ENCODE measurements at regions not wholly inside any gene's neighbourhood (a gene's known extent, or its start where the extent isn't known, plus 50 kb on each side); places are given as distances from the start of the nearest gene placed in this dataset.

DNA sequence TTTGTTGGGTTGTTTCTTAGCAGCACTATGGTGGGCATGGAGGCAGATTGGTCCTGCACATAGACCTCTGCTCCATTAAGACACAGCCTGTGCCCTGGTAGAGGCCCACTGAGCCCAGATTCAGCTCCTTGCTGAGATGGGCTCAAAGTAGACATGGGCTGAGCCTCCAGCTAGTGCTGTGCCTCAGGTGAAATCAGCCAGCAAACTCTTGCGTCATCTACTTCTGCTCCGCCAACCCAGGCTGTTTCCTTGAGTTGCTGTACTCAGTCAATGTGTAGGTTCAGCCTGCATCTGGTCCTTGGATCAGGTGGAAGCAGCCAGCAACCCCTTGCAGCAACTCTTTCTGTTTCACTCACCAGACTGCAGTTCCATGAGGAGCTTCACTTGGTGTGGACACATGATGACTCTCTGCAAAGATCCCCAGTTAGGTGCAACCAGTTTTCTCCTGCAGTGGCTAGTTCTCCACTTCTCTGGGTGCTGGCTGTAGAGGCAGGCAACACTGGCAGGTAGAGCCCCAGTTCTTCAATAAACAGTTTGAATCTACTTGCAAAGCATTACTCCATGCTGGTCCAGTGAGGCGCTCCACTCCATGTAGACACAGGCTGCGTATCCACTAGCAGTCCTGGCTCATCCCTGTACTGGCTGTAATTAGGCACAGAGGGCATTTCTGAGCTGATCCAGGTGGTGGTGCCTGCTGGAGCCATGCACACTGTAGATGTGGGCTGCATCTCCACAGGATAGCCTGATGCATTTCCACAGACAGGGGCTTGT lies 199.0 kb upstream of the MAMLD1 start:
- no peaks in the 10 kb centered on the region for H3K4me1 ChIP-seq (ENCODE audit: control insufficient read depth in 4 of 4, insufficient read depth in 4 of 4, low read length in 3 of 4)
- 95% methylated on average over 4 of the region's 4 CpGs for WGBS
- H3K4me3 ChIP-seq (ENCODE audit: low read depth in 1 of 3, low read length in 3 of 3), result no peak overlapping the region
- H3K27me3 ChIP-seq (ENCODE audit: control insufficient read depth in 4 of 4, insufficient read depth in 4 of 4, low read length in 3 of 4), result peaks cover 0 to 2% (median 0%) of the 10 kb centered on the region in 4 donors
- no peaks in the 10 kb centered on the region for H3K9me3 ChIP-seq (ENCODE audit: control insufficient read depth in 4 of 4, low read length in 3 of 4)
- H3K27ac ChIP-seq (ENCODE audit: low read depth in 1 of 2, low read length in 2 of 2), result no peak overlapping the region
- H3K9ac ChIP-seq (ENCODE audit: low read depth in 1 of 2, low read length in 2 of 2), result no peak overlapping the region
- TF ChIP-seq SP1 (IDR thresholded peaks at IDR 0.05) (no peak), JUND (IDR thresholded peaks at IDR 0.05) (no peak), EGR1 (IDR thresholded peaks at IDR 0.05; ENCODE audit: low read depth in 2 of 2) (no peak)
- TF ChIP-seq, protein P1, sequence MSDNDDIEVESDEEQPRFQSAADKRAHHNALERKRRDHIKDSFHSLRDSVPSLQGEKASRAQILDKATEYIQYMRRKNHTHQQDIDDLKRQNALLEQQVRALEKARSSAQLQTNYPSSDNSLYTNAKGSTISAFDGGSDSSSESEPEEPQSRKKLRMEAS (IDR thresholded peaks at IDR 0.05), result no peak
- TF ChIP-seq, protein P2, sequence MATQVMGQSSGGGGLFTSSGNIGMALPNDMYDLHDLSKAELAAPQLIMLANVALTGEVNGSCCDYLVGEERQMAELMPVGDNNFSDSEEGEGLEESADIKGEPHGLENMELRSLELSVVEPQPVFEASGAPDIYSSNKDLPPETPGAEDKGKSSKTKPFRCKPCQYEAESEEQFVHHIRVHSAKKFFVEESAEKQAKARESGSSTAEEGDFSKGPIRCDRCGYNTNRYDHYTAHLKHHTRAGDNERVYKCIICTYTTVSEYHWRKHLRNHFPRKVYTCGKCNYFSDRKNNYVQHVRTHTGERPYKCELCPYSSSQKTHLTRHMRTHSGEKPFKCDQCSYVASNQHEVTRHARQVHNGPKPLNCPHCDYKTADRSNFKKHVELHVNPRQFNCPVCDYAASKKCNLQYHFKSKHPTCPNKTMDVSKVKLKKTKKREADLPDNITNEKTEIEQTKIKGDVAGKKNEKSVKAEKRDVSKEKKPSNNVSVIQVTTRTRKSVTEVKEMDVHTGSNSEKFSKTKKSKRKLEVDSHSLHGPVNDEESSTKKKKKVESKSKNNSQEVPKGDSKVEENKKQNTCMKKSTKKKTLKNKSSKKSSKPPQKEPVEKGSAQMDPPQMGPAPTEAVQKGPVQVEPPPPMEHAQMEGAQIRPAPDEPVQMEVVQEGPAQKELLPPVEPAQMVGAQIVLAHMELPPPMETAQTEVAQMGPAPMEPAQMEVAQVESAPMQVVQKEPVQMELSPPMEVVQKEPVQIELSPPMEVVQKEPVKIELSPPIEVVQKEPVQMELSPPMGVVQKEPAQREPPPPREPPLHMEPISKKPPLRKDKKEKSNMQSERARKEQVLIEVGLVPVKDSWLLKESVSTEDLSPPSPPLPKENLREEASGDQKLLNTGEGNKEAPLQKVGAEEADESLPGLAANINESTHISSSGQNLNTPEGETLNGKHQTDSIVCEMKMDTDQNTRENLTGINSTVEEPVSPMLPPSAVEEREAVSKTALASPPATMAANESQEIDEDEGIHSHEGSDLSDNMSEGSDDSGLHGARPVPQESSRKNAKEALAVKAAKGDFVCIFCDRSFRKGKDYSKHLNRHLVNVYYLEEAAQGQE (IDR thresholded peaks at IDR 0.05), result no peak
- DNase-seq (ENCODE audit: low spot score), result no peak
- H3K36me3 ChIP-seq (ENCODE audit: control insufficient read depth in 4 of 4, insufficient read depth in 3 of 4, low read depth in 1 of 4, low read length in 3 of 4), result no peaks in the 10 kb centered on the region

DNA sequence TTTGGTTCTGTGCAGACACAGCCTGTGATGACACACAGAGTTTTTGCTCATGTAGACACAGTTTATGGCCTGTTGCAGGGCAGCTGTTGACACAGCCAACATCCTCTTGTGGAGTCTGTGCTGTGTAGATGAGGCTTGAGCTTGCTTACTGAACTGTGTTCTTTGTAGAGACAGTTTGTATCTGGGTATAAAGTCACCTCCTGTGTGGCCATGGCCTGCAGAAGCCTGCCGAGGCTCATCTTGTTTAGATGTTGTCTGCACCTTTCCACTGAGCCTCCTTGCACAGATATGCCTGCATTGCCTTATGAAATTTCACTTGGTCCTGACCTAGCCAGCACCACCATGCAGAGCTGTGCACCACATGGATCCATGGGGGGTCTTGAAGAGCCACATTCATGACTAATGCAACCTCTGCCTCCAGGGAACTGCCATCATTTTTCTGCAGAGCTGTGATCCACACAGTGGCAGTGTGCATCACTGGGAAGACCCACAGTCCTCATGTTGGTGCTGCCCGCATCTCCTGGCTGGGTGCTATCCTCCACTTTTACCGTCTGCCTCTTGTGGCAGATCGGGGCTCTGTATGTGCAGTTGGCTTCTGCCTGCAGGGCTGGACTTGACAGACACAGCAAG lies 198.0 kb upstream of the MAMLD1 start:
- H3K9ac ChIP-seq (ENCODE audit: low read depth in 1 of 2, low read length in 2 of 2), result no peak overlapping the region
- H3K36me3 ChIP-seq (ENCODE audit: control insufficient read depth in 4 of 4, insufficient read depth in 3 of 4, low read depth in 1 of 4, low read length in 3 of 4), result no peaks in the 10 kb centered on the region
- H3K4me1 ChIP-seq (ENCODE audit: control insufficient read depth in 4 of 4, insufficient read depth in 4 of 4, low read length in 3 of 4), result no peaks in the 10 kb centered on the region
- TF ChIP-seq, protein P2 (IDR thresholded peaks at IDR 0.05), result no peak
- TF ChIP-seq SP1 (IDR thresholded peaks at IDR 0.05) (no peak), EGR1 (IDR thresholded peaks at IDR 0.05; ENCODE audit: low read depth in 2 of 2) (no peak), HNF4A (conservative IDR thresholded peaks at IDR 0.05) (no peak), GABPA (IDR thresholded peaks at IDR 0.05 in 1 of 2, conservative IDR thresholded peaks at IDR 0.05 in 1 of 2) (no peak), FOXA1 (IDR thresholded peaks at IDR 0.05) (no peak), RAD21 (IDR thresholded peaks at IDR 0.05) (no peak), RXRA (IDR thresholded peaks at IDR 0.05) (no peak)
- TF ChIP-seq, protein P1 (IDR thresholded peaks at IDR 0.05), result no peak
- no peaks in the 10 kb centered on the region for H3K9me3 ChIP-seq (ENCODE audit: control insufficient read depth in 4 of 4, low read length in 3 of 4)
- H3K27ac ChIP-seq (ENCODE audit: low read depth in 1 of 2, low read length in 2 of 2), result no peak overlapping the region
- H3K4me3 ChIP-seq (ENCODE audit: low read depth in 1 of 3, low read length in 3 of 3), result no peak overlapping the region
- WGBS, result 94% methylated on average over 4 of the region's 4 CpGs
- peaks cover 0 to 2% (median 0%) of the 10 kb centered on the region in 4 donors for H3K27me3 ChIP-seq (ENCODE audit: control insufficient read depth in 4 of 4, insufficient read depth in 4 of 4, low read length in 3 of 4)
- DNase-seq (ENCODE audit: low spot score), result no peak
